NB4 (cell line): ENCODE measurements at regions not wholly inside any gene's neighbourhood (a gene's known extent, or its start where the extent isn't known, plus 50 kb on each side); places are given as distances from the start of the nearest gene placed in this dataset.

ENCODE experiments used
- DNase-seq: peaks from one replicate; pipeline ENCODE4 v3.0.0; 2010; ENCODE audit warnings: low read depth
- H3K4me3 ChIP-seq: one replicate; pipeline ENCODE4 v1.5.1; 2011; ENCODE audit warnings: mild to moderate bottlenecking, low read depth, low read length, moderate library complexity
- MYC ChIP-seq: IDR thresholded peaks from 2 replicates; pipeline ENCODE4 v1.6.1; 2011; ENCODE audit warnings: low read depth, low read length
- POLR2A ChIP-seq: IDR thresholded peaks from 2 replicates; pipeline ENCODE4 v1.6.1; 2011; ENCODE audit warnings: mild to moderate bottlenecking; ENCODE audit not compliant: insufficient read length; ENCODE audit errors: extremely low read depth
- TF ChIP-seq, protein P1 (sequence below): IDR thresholded peaks from 2 replicates; pipeline ENCODE4 v1.6.1; 2011; ENCODE audit warnings: low read depth, low read length
- TF ChIP-seq, protein P2 (sequence below): IDR thresholded peaks from one replicate; pipeline ENCODE4 v1.5.1; 2012; ENCODE audit warnings: low read depth, low read length

GRCh38 chr16:85464383-85465305, 148.5 kb upstream of the GSE1 start:
- no peak overlapping the region for H3K4me3 ChIP-seq
- no peak for DNase-seq
- TF ChIP-seq MYC (no peak), POLR2A (no peak)
- TF ChIP-seq, protein P1, sequence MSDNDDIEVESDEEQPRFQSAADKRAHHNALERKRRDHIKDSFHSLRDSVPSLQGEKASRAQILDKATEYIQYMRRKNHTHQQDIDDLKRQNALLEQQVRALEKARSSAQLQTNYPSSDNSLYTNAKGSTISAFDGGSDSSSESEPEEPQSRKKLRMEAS: no peak
- TF ChIP-seq, protein P2, sequence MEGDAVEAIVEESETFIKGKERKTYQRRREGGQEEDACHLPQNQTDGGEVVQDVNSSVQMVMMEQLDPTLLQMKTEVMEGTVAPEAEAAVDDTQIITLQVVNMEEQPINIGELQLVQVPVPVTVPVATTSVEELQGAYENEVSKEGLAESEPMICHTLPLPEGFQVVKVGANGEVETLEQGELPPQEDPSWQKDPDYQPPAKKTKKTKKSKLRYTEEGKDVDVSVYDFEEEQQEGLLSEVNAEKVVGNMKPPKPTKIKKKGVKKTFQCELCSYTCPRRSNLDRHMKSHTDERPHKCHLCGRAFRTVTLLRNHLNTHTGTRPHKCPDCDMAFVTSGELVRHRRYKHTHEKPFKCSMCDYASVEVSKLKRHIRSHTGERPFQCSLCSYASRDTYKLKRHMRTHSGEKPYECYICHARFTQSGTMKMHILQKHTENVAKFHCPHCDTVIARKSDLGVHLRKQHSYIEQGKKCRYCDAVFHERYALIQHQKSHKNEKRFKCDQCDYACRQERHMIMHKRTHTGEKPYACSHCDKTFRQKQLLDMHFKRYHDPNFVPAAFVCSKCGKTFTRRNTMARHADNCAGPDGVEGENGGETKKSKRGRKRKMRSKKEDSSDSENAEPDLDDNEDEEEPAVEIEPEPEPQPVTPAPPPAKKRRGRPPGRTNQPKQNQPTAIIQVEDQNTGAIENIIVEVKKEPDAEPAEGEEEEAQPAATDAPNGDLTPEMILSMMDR: no peak

- TF ChIP-seq, protein P2: no peak
- TF ChIP-seq, protein P1: no peak
- no peak for TF ChIP-seq MYC
- TF ChIP-seq POLR2A: no peak
- DNase-seq: no peak
- H3K4me3 ChIP-seq: no peak overlapping the region
Observed at GRCh38 chr16:85465328-85466303, 147.5 kb upstream of the GSE1 start.

DNA sequence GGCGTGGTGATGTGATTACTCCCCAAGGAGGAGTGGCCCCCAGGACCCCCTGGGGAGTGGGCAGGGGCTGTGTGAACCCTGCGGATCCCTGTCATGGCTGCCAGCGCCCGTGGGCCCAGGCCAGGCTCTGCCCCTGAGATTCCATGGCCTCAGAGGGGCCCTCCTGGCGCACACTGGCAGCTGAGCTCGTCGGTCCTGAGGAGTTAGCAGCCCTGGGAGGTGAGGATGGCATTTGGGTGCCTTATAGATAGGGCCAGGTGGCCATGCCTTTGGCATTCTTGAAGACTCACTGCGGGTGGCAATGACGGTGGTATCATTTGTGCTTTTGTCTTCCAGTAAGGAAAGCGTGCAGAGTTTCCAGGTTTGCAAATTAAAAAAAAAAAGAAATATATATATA, 146.8 kb upstream of the GSE1 start:
- TF ChIP-seq, protein P1: no peak
- TF ChIP-seq POLR2A (no peak), MYC (no peak)
- TF ChIP-seq, protein P2: no peak
- no peak for DNase-seq
- H3K4me3 ChIP-seq: no peak overlapping the region

DNA sequence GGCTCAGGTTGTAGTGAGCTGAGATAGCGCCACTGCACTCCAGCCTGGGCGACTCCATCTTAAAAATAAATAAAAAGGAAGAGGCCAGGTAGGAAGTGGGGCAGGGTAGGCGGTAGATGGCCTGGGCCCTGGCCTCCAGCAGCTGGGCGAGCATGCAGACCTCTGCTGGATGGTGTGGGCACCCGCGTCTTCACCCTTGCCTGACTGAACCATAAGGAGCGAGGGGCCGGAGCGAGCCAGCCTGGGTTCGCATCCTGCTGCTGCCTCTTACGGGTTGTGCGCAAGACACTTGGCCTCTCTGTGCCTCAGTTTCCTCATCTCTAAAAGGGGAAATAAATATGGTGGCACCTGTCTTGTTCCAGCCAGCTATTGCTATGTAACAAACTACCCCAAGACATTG, 146.1 kb upstream of the GSE1 start:
- no peak overlapping the region for H3K4me3 ChIP-seq
- DNase-seq: no peak
- TF ChIP-seq, protein P1: no peak
- TF ChIP-seq MYC (no peak), POLR2A (no peak)
- TF ChIP-seq, protein P2: no peak

GRCh38 chr16:85469929-85470590, 143.1 kb upstream of the GSE1 start:
- DNase-seq: no peak
- TF ChIP-seq, protein P2: no peak
- no peak for TF ChIP-seq MYC
- TF ChIP-seq, protein P1: no peak
- TF ChIP-seq POLR2A: no peak
- no peak overlapping the region for H3K4me3 ChIP-seq
